Adipocyte (in vitro differentiated cells): ENCODE measurements at regions not wholly inside any gene's neighbourhood (a gene's known extent, or its start where the extent isn't known, plus 50 kb on each side); places are given as distances from the start of the nearest gene placed in this dataset.

Experiments
- DNase-seq: peaks from one replicate; pipeline ENCODE4 v3.0.0-alpha.2; 2015; ENCODE audit warnings: low read depth
- H3K27me3 ChIP-seq: replicated peaks from 2 replicates; pipeline ENCODE4 v1.7.0; 2013; ENCODE audit warnings: mild to moderate bottlenecking, low read length, moderate library complexity; ENCODE audit not compliant: control insufficient read depth, insufficient read depth
- H3K36me3 ChIP-seq: 2 replicates; pipeline ENCODE4 v1.7.0; 2013; ENCODE audit warnings: low read length, mild to moderate bottlenecking, moderate library complexity; ENCODE audit not compliant: control insufficient read depth, insufficient read depth, severe bottlenecking
- H3K4me1 ChIP-seq: 2 replicates; pipeline ENCODE4 v1.7.0; 2013; ENCODE audit warnings: mild to moderate bottlenecking, low read length, moderate library complexity; ENCODE audit not compliant: control insufficient read depth, insufficient read depth
- H3K4me3 ChIP-seq: 2 replicates; pipeline ENCODE4 v1.7.0; 2013; ENCODE audit warnings: mild to moderate bottlenecking, low read length, moderate library complexity
- H3K9ac ChIP-seq: 2 replicates; pipeline ENCODE4 v1.7.0; 2013; ENCODE audit warnings: mild to moderate bottlenecking, low read length, moderate library complexity
- H3K9me3 ChIP-seq: 2 replicates; pipeline ENCODE4 v1.7.0; 2013; ENCODE audit warnings: mild to moderate bottlenecking, low read length, moderate library complexity; ENCODE audit not compliant: control insufficient read depth

GRCh38 chr6:20328924-20329300 is 72.8 kb upstream of the E2F3 start:
- Histone ChIP-seq H3K9ac (no peak overlapping the region), H3K4me1 (no peaks in the 10 kb centered on the region), H3K27me3 (peaks cover 15% of the 10 kb centered on the region)

GRCh38 chr6:20331042-20331441 is 70.6 kb upstream of the E2F3 start:
- H3K4me3 ChIP-seq = no peak overlapping the region
- H3K9me3 ChIP-seq = no peaks in the 10 kb centered on the region
- no peak for DNase-seq
- H3K4me1 ChIP-seq = no peaks in the 10 kb centered on the region
- no peaks in the 10 kb centered on the region for H3K36me3 ChIP-seq
- peaks cover 15% of the 10 kb centered on the region for H3K27me3 ChIP-seq
- H3K9ac ChIP-seq = no peak overlapping the region

More at GRCh38 chr6:20328924-20329300, 72.8 kb upstream of the E2F3 start:
- Histone ChIP-seq H3K4me3 (no peak overlapping the region), H3K36me3 (no peaks in the 10 kb centered on the region), H3K9me3 (no peaks in the 10 kb centered on the region)
- no peak for DNase-seq

GRCh38 chr6:20331625-20332024 is 70.1 kb upstream of the E2F3 start:
- Histone ChIP-seq H3K36me3 (no peaks in the 10 kb centered on the region), H3K9me3 (no peaks in the 10 kb centered on the region), H3K9ac (no peak overlapping the region), H3K27me3 (peaks cover 16% of the 10 kb centered on the region), H3K4me3 (no peak overlapping the region), H3K4me1 (no peaks in the 10 kb centered on the region)
- no peak for DNase-seq

- DNase-seq = no peak
- H3K9ac ChIP-seq = no peak overlapping the region
- no peaks in the 10 kb centered on the region for H3K4me1 ChIP-seq
- no peak overlapping the region for H3K4me3 ChIP-seq
- H3K27me3 ChIP-seq = peaks cover 17% of the 10 kb centered on the region
- no peaks in the 10 kb centered on the region for H3K9me3 ChIP-seq
- H3K36me3 ChIP-seq = no peaks in the 10 kb centered on the region
Measured at GRCh38 chr6:20332441-20333006, 69.2 kb upstream of the E2F3 start.

GRCh38 chr6:20333721-20334269 is 67.9 kb upstream of the E2F3 start:
- H3K4me3 ChIP-seq = no peak overlapping the region
- no peak overlapping the region for H3K9ac ChIP-seq
- peaks cover 14% of the 10 kb centered on the region for H3K27me3 ChIP-seq
- no peaks in the 10 kb centered on the region for H3K4me1 ChIP-seq
- H3K9me3 ChIP-seq = no peaks in the 10 kb centered on the region
- no peak for DNase-seq
- H3K36me3 ChIP-seq = no peaks in the 10 kb centered on the region

- DNase-seq = no peak
- H3K9ac ChIP-seq = no peak overlapping the region
- no peak overlapping the region for H3K4me3 ChIP-seq
- H3K36me3 ChIP-seq = no peaks in the 10 kb centered on the region
- H3K9me3 ChIP-seq = no peaks in the 10 kb centered on the region
- H3K4me1 ChIP-seq = no peaks in the 10 kb centered on the region
- peaks cover 9% of the 10 kb centered on the region for H3K27me3 ChIP-seq
Measured at GRCh38 chr6:20334334-20334733, 67.3 kb upstream of the E2F3 start.

- DNase-seq = no peak
Measured at GRCh38 chr6:20334962-20335361, 66.7 kb upstream of the E2F3 start.

GRCh38 chr6:20335872-20336271 is 65.8 kb upstream of the E2F3 start:
- no peak for DNase-seq
- Histone ChIP-seq H3K36me3 (no peaks in the 10 kb centered on the region), H3K4me3 (no peak overlapping the region), H3K27me3 (peaks cover 3% of the 10 kb centered on the region), H3K9me3 (no peaks in the 10 kb centered on the region), H3K9ac (no peak overlapping the region), H3K4me1 (no peaks in the 10 kb centered on the region)

More at GRCh38 chr6:20334962-20335361, 66.7 kb upstream of the E2F3 start:
- Histone ChIP-seq H3K4me3 (no peak overlapping the region), H3K4me1 (no peaks in the 10 kb centered on the region), H3K9me3 (no peaks in the 10 kb centered on the region), H3K36me3 (no peaks in the 10 kb centered on the region), H3K27me3 (peaks cover 4% of the 10 kb centered on the region), H3K9ac (no peak overlapping the region)

GRCh38 chr6:20338156-20338555 is 63.5 kb upstream of the E2F3 start:
- no peaks in the 10 kb centered on the region for H3K36me3 ChIP-seq
- H3K27me3 ChIP-seq = peaks cover 3% of the 10 kb centered on the region
- no peaks in the 10 kb centered on the region for H3K4me1 ChIP-seq
- no peak overlapping the region for H3K4me3 ChIP-seq
- H3K9me3 ChIP-seq = no peaks in the 10 kb centered on the region
- H3K9ac ChIP-seq = no peak overlapping the region
- DNase-seq = peak; percentile 3

GRCh38 chr6:20340068-20340848 is 61.4 kb upstream of the E2F3 start:
- DNase-seq = no peak
- Histone ChIP-seq H3K9me3 (no peaks in the 10 kb centered on the region), H3K4me1 (no peaks in the 10 kb centered on the region), H3K4me3 (no peak overlapping the region), H3K27me3 (peaks cover 3% of the 10 kb centered on the region), H3K9ac (no peak overlapping the region), H3K36me3 (no peaks in the 10 kb centered on the region)

- Histone ChIP-seq H3K27me3 (peaks cover 3% of the 10 kb centered on the region), H3K4me1 (no peaks in the 10 kb centered on the region), H3K36me3 (no peaks in the 10 kb centered on the region), H3K9ac (no peak overlapping the region), H3K9me3 (no peaks in the 10 kb centered on the region), H3K4me3 (no peak overlapping the region)
- no peak for DNase-seq
Measured at GRCh38 chr6:20341096-20341495, 60.6 kb upstream of the E2F3 start.
